GM12878 (cell line): ENCODE measurements at regions not wholly inside any gene's neighbourhood (a gene's known extent, or its start where the extent isn't known, plus 50 kb on each side); places are given as distances from the start of the nearest gene placed in this dataset.

ENCODE experiments used
- ATAC-seq: fragments of 200-7000 bp; cut with Tn5 transposase; 3 replicates; pipeline ENCODE4 v1.9.1; 2020; ENCODE audit warnings: mild to moderate bottlenecking, moderate library complexity
- BruUV-seq: library from RNA; stranded (reverse); fragments of 400-500 nt; replicated peaks from 2 replicates; lab custom pipeline; 2021; lab: Mats Ljungman, UMichigan
- CTCF ChIA-PET: fragments of 300-600 bp; sonication (Branson Sonifier 250); formaldehyde crosslinking; extraction: SDS; loops from one replicate; lab custom pipeline; 2021; ENCODE audit warnings: inconsistent platforms; lab: Yijun Ruan, JAX
- POLR2A ChIA-PET: fragments of 350-600 bp; formaldehyde crosslinking; extraction: SDS; loops from one replicate; lab custom pipeline; 2021; ENCODE audit warnings: inconsistent platforms; lab: Charles Lee
- RAD21 ChIA-PET: fragments of 300-600 bp; sonication (Branson Sonifier 250); formaldehyde crosslinking; loops from one replicate; lab custom pipeline; 2023; ENCODE audit warnings: antibody characterized with exemption; ENCODE audit not compliant: unreplicated experiment; lab: Charles Lee
- SMC1A ChIA-PET: fragments of 300-600 bp; sonication (Branson Sonifier 250); formaldehyde crosslinking; loops from one replicate; lab custom pipeline; 2023; ENCODE audit not compliant: unreplicated experiment, uncharacterized antibody; lab: Charles Lee
- DNase-seq: peaks from one replicate; pipeline ENCODE4 v3.0.0-alpha.2; 2011; ENCODE audit warnings: low read depth, low spot score
- FAIRE-seq: peaks from 3 replicates; lab custom pipeline; 2011; peaks lifted over from hg19 to GRCh38; lab: Jason Lieb, UNC
- H2AFZ ChIP-seq: 2 replicates; pipeline ENCODE4 v1.6.0; 2011; ENCODE audit warnings: low read depth, low read length, control low read depth; ENCODE audit not compliant: control insufficient read depth
- H3K27ac ChIP-seq: 2 replicates; pipeline ENCODE4 v1.5.1; 2011; ENCODE audit warnings: control low read depth; ENCODE audit not compliant: control insufficient read depth, insufficient read depth
- H3K27me3 ChIP-seq, 2 experiments: replicated peaks in 1 of 2; 2 replicates each; pipeline versions ENCODE4 v1.6.0 to v1.6.1; 2011; ENCODE audit warnings: low read length in 1 of 2; ENCODE audit not compliant: control insufficient read depth in 2 of 2, insufficient read depth in 2 of 2
- H3K36me3 ChIP-seq, 2 experiments: 2 replicates each; pipeline ENCODE4 v1.5.1; 2011; ENCODE audit warnings: low read length in 1 of 2; ENCODE audit not compliant: control insufficient read depth in 2 of 2, insufficient read depth in 2 of 2
- H3K4me1 ChIP-seq: 2 replicates; pipeline ENCODE4 v1.6.1; 2011; ENCODE audit warnings: mild to moderate bottlenecking, low read length, moderate library complexity, mixed read lengths; ENCODE audit not compliant: control insufficient read depth, insufficient read depth
- H3K4me2 ChIP-seq: 2 replicates; pipeline ENCODE4 v1.6.0; 2011; ENCODE audit warnings: control low read depth; ENCODE audit not compliant: control insufficient read depth, insufficient read depth
- H3K4me3 ChIP-seq: fragments of 200-600 bp; sonication (generic); 2 replicates; pipeline ENCODE4 v1.5.1; 2016
- H3K79me2 ChIP-seq: 2 replicates; pipeline ENCODE4 v1.6.0; 2011; ENCODE audit warnings: low read length; ENCODE audit not compliant: control insufficient read depth, insufficient read depth
- H3K9ac ChIP-seq: 2 replicates; pipeline ENCODE4 v1.8.0; 2011; ENCODE audit warnings: low read length, control low read depth, mixed read lengths; ENCODE audit not compliant: control insufficient read depth, insufficient read depth
- H3K9me3 ChIP-seq: replicated peaks from 3 replicates; pipeline ENCODE4 v1.5.1; 2011; ENCODE audit warnings: mild to moderate bottlenecking, low read length; ENCODE audit not compliant: control insufficient read depth, insufficient read depth
- H4K20me1 ChIP-seq: 2 replicates; pipeline ENCODE4 v1.6.0; 2011; ENCODE audit not compliant: control insufficient read depth, insufficient read depth
- BMI1 ChIP-seq: fragments of 450-650 bp; IDR thresholded peaks from 2 replicates; pipeline ENCODE4 v1.6.1; 2016; ENCODE audit warnings: mild to moderate bottlenecking, moderate library complexity, borderline replicate concordance
- CEBPB ChIP-seq, 2 experiments: fragments of 150-350 bp in 1 of 2; IDR thresholded peaks; 2 replicates each; pipeline ENCODE4 v1.6.1; 2012 to 2014; ENCODE audit warnings: low read depth in 2 of 2, low read length in 2 of 2, borderline replicate concordance in 1 of 2, inconsistent platforms in 1 of 2
- CREB1 ChIP-seq: IDR thresholded peaks from 2 replicates; pipeline ENCODE4 v1.6.1; 2012; ENCODE audit warnings: low read depth, mild to moderate bottlenecking, inconsistent platforms
- IRF4 ChIP-seq: IDR thresholded peaks from 2 replicates; pipeline ENCODE4 v1.6.1; 2011; ENCODE audit warnings: low read depth, low read length
- SMAD1 ChIP-seq: fragments of 450-650 bp; IDR thresholded peaks from 2 replicates; pipeline ENCODE4 v1.6.1; 2018; ENCODE audit warnings: mild to moderate bottlenecking, low read depth; ENCODE audit not compliant: partially characterized antibody
- WGBS: methylation state at CpG from one replicate; pipeline ENCODE4 v1.1.6; 2016; ENCODE audit warnings: low lambda C conversion rate; ENCODE audit not compliant: insufficient replicate concordance, insufficient coverage; ENCODE audit errors: missing lambda C conversion rate; 5-methylcytosine and 5-hydroxymethylcytosine counted together
- in situ Hi-C: fragments of 300-500 bp; cut with MboI; formaldehyde crosslinking; loops from 9 replicates; pipeline ENCODE4 v1.14.3; 2018; ENCODE audit warnings: mixed read lengths
- intact Hi-C: fragments of 100-400 bp; cut with micrococcal nuclease; formaldehyde crosslinking; loops from one replicate; pipeline ENCODE4 v1.14.2; 2022; ENCODE audit not compliant: unreplicated experiment
- TF ChIP-seq, protein P1 (sequence below): fragments of 450-650 bp; IDR thresholded peaks from 2 replicates; pipeline ENCODE4 v1.6.1; 2018; ENCODE audit warnings: borderline replicate concordance, mild to moderate bottlenecking; ENCODE audit not compliant: partially characterized antibody
- TF ChIP-seq, protein P2 (sequence below): IDR thresholded peaks from 2 replicates; pipeline ENCODE4 v1.6.1; 2012; ENCODE audit warnings: low read length, inconsistent platforms

DNA sequence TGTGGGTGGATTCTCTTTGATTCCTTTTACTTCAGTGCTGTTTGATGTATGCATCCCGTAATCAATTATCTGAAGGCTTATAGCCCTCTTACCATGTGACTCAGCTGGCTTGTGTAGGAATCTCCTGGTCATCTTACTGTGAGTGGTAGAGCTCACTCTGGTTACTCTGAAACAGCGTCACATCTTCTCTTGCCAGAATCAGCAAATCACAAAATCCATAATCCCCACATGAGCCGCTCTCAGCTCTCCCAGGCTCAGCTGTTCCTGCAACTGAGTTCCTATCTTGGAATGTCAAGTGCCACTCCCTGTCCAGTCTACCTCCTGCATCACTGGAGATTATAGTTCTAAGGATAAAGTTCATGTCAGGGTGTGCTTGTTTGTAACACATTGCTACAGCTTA, 278.0 kb downstream of the FBXO8 start:
- in situ Hi-C loops, result no loop called here
- H3K27ac ChIP-seq, result no peak overlapping the region
- no peaks in the 10 kb centered on the region for H3K79me2 ChIP-seq
- no peak overlapping the region for H3K4me2 ChIP-seq
- no peak for DNase-seq
- no peaks in the 10 kb centered on the region for H3K27me3 ChIP-seq
- RAD21 ChIA-PET, result no interaction called here
- no peaks in the 10 kb centered on the region for H4K20me1 ChIP-seq
- no peak overlapping the region for H3K4me3 ChIP-seq
- H3K9me3 ChIP-seq, result no peaks in the 10 kb centered on the region
- CTCF ChIA-PET, result no interaction called here
- FAIRE-seq, result no peak
- BruUV-seq, result no TSS peak
- POLR2A ChIA-PET, result no interaction called here
- H2AFZ ChIP-seq, result no peak overlapping the region
- SMC1A ChIA-PET, result no interaction called here
- intact Hi-C loops, result no loop called here
- 58% methylated on average over 3 of the region's 3 CpGs for whole genome bisulfite sequencing
- no peaks in the 10 kb centered on the region for H3K36me3 ChIP-seq
- ATAC-seq, result no peak
- H3K9ac ChIP-seq, result no peak overlapping the region
- no peaks in the 10 kb centered on the region for H3K4me1 ChIP-seq
- TF ChIP-seq CREB1 (no peak), CEBPB (IDR thresholded peaks at IDR 0.05; ENCODE audit: borderline replicate concordance in 1 of 2, low read depth in 2 of 2, low read length in 2 of 2) (no peak), SMAD1 (no peak), IRF4 (no peak), BMI1 (no peak)
- TF ChIP-seq, protein P1, sequence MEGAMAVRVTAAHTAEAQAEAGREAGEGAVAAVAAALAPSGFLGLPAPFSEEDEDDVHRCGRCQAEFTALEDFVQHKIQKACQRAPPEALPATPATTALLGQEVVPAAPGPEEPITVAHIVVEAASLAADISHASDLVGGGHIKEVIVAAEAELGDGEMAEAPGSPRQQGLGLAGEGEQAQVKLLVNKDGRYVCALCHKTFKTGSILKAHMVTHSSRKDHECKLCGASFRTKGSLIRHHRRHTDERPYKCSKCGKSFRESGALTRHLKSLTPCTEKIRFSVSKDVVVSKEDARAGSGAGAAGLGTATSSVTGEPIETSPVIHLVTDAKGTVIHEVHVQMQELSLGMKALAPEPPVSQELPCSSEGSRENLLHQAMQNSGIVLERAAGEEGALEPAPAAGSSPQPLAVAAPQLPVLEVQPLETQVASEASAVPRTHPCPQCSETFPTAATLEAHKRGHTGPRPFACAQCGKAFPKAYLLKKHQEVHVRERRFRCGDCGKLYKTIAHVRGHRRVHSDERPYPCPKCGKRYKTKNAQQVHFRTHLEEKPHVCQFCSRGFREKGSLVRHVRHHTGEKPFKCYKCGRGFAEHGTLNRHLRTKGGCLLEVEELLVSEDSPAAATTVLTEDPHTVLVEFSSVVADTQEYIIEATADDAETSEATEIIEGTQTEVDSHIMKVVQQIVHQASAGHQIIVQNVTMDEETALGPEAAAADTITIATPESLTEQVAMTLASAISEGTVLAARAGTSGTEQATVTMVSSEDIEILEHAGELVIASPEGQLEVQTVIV, result no peak
- TF ChIP-seq, protein P2, sequence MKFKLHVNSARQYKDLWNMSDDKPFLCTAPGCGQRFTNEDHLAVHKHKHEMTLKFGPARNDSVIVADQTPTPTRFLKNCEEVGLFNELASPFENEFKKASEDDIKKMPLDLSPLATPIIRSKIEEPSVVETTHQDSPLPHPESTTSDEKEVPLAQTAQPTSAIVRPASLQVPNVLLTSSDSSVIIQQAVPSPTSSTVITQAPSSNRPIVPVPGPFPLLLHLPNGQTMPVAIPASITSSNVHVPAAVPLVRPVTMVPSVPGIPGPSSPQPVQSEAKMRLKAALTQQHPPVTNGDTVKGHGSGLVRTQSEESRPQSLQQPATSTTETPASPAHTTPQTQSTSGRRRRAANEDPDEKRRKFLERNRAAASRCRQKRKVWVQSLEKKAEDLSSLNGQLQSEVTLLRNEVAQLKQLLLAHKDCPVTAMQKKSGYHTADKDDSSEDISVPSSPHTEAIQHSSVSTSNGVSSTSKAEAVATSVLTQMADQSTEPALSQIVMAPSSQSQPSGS, result no peak
